GM20000 (cell line): ENCODE measurements at regions not wholly inside any gene's neighbourhood (a gene's known extent, or its start where the extent isn't known, plus 50 kb on each side); places are given as distances from the start of the nearest gene placed in this dataset.

Experiments used
- DNase-seq: peaks from one replicate; pipeline ENCODE4 v3.0.0; 2012; ENCODE audit warnings: low spot score
- TF ChIP-seq, protein P1 (sequence below): IDR thresholded peaks from 2 replicates; pipeline ENCODE4 v1.5.1; 2012; ENCODE audit warnings: mild to moderate bottlenecking, control low read depth; ENCODE audit errors: extremely low read depth, missing control alignments

DNA sequence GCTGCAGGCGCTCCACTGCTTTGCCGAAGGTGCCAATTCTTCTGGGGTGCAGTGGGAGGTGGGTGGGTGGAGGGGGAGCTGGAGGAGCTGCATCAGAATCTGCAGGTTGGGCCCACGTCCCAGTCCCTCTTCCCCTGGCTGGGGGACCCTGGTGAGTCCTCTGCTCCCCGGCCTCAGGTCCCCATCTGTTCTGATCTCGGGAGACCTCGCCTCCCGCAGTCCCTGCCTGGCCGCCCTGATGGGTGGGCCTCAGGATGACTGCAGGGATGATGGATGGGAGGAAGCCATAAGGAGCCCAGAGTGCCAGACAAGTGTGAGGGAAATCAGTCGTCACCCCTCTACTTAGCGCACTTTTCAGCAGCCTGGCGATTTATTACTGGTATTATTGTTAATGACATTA lies 89.3 kb upstream of the PCBD1 start:
- TF ChIP-seq, protein P1, sequence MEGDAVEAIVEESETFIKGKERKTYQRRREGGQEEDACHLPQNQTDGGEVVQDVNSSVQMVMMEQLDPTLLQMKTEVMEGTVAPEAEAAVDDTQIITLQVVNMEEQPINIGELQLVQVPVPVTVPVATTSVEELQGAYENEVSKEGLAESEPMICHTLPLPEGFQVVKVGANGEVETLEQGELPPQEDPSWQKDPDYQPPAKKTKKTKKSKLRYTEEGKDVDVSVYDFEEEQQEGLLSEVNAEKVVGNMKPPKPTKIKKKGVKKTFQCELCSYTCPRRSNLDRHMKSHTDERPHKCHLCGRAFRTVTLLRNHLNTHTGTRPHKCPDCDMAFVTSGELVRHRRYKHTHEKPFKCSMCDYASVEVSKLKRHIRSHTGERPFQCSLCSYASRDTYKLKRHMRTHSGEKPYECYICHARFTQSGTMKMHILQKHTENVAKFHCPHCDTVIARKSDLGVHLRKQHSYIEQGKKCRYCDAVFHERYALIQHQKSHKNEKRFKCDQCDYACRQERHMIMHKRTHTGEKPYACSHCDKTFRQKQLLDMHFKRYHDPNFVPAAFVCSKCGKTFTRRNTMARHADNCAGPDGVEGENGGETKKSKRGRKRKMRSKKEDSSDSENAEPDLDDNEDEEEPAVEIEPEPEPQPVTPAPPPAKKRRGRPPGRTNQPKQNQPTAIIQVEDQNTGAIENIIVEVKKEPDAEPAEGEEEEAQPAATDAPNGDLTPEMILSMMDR = no peak
- no peak for DNase-seq

DNA sequence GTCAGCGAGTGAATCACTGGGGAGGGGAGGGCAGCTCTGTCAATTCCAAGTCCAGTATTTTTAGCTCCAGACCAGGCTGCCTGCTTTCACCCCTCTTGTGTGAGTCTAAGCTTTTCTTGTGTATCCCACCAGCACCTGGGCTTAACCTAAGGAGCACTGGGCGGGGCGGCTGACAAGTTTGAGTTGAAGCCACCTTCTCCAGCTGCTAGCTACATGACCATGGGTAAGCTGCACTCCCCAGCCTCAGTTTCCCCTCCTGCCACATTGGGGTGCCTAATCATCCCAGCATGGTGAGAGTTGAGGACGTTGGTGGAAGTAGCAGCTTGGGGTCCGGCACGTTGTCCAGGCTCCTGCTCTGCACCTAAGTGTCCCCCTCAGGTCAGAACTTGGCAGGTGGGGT lies 89.8 kb upstream of the PCBD1 start:
- no peak for DNase-seq
- TF ChIP-seq, protein P1 = no peak

DNA sequence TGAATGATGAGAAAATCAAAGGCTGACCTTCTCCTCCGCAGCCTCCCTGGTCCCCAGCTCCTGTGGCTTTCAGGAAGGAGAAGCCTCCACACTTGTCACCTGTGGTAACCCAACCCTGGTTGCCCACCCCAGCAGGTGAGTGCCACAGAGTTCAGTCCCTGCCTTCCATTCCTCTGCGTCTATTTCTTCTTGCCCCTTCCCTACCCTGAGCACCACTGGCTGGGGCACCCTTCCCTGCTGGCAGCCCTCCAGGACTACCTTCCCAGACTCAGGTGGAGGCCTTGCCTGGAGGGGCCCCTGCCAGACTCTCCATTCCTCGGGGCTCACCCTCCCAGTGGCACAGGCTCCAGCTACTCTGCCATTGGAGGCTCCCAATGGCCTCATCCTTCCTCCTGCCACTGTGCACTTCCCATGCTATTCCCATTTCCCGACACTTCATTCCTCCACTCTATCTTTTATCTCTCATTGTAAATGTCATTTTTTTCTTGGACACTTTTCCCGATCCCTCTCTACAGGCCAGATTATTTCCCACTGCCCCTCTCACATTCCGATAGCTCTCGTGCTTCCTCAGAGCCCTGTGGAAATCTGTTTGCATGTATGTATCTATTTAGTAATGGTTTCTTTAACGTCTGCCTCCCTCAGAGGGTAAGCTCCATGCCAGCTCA lies 90.6 kb upstream of the PCBD1 start:
- no peak for DNase-seq
- TF ChIP-seq, protein P1 = no peak

DNA sequence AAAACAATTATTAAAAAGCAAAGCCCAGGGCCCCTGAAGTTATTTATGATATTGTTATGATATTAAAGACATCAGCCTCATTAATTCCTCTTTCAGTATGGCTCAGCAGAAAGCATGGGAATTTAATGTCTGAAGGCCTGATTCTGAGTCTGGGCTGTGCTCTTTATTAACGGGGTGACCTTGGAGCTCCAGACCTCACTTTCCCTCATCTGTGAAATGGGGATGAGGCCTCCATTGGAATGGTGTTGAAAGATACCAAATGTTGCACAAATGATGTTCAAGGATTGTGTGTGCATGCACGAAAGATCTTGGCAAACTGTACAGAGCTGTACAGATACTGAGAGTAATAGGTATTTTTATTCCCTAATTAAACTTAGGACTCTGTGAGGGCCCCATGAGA lies 92.3 kb upstream of the PCBD1 start:
- TF ChIP-seq, protein P1 = no peak
- DNase-seq = no peak

DNA sequence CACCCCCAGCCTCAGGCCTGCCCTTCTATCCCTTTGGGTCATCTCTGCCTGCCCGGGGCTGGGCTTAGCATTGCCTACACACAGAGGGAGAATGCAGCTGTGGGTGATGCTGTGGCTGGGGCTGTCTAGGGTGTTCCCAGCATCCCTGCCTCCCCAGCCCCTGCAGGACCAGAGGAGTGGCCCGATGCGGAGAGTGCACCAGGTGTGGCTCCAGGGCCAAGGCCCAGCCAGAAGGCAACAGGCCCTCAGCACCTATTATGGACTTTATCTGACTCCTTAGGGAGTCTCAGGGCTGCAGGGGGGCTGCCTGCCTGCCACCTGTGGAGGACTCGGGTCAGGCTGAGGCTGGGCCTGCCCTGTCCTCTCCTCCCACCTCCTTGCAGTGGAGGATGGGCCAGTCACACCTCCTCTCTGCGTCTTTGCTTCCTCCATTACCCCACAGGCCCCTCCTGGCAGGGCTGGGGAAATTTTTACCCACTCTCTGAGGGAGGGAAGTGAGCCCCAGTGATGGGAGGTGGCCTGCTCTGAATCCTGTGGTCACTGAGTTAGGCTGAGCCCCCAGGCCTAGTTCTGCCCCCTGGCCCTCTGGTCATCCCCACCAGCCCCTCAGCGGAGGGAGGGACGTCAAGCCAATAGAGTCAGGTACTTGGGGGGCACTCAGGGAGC lies 92.9 kb upstream of the PCBD1 start:
- TF ChIP-seq, protein P1 = no peak
- no peak for DNase-seq

DNA sequence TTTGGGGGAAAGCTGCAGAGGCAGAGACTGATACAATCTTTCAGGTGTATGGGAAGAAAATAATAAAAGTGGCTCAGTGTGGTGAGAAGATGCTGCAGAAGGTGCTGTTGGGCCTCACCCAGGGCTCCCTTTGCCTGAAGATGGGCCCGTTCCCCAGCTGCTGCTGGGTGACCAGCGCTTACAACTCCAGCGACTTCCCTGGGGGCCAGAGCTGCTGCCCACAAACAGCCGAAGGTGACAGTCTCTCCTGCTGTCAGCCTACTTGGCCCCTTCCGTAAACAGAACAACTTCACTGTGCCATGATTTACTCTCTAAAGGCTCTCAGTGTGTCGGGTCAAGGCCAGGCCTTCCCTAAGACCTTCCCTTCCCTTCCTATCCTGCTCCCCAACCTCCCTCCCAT lies 93.6 kb upstream of the PCBD1 start:
- TF ChIP-seq, protein P1 = no peak
- no peak for DNase-seq

DNA sequence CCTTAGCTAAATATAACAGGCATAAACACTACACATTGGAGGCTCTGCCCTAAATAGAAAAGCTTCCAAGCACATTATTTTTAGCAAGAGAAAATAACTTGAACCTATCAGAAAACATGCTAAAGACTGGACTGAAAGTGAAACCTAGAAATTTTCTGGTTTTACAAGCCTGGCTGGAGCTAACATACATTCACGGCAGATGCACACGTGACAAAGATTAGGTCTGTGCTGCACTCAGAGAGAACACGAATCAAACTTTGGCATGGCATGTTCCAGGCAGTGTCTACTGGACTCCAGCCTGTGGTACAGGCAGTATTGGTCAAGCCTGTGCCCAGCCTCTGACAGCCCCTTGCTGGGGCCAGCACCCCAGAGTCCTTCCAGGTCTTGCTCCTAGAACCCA lies 94.1 kb upstream of the PCBD1 start:
- peak; percentile 62 for DNase-seq
- TF ChIP-seq, protein P1 = no peak
